Astrocyte (in vitro differentiated cells and primary cell): ENCODE measurements at regions not wholly inside any gene's neighbourhood (a gene's known extent, or its start where the extent isn't known, plus 50 kb on each side); places are given as distances from the start of the nearest gene placed in this dataset.

Source experiments
- CTCF ChIP-seq: IDR thresholded peaks from 2 replicates; pipeline ENCODE4 v1.5.1; 2011; ENCODE audit warnings: low read depth, mild to moderate bottlenecking, inconsistent platforms, low read length, moderate library complexity; ENCODE audit not compliant: insufficient read depth
- EZH2 ChIP-seq: IDR thresholded peaks from 2 replicates; pipeline ENCODE4 v1.6.1; 2012; ENCODE audit warnings: mild to moderate bottlenecking, low read length, inconsistent platforms; ENCODE audit not compliant: insufficient read depth

- TF ChIP-seq CTCF (no peak), EZH2 (no peak)
Measured at GRCh38 chr1:204782118-204782700, 88.5 kb upstream of the NFASC start.
